Right atrium auricular region (tissue), 2 donors: ENCODE measurements at regions not wholly inside any gene's neighbourhood (a gene's known extent, or its start where the extent isn't known, plus 50 kb on each side); places are given as distances from the start of the nearest gene placed in this dataset.
"Not testable (repeated sequence)": the region's sequence is repeated elsewhere in the genome, so short reads cannot be mapped to it uniquely, and the experiment has no call there.

Source experiments
- DNase-seq: peaks from one replicate; pipeline ENCODE4 v3.0.0-alpha.2; 2019; ENCODE audit warnings: low spot score
- H3K27ac ChIP-seq, 2 donors: fragments of 200-600 bp; sonication (generic); 1 replicate in 1 of 2; 2 replicates in 1 of 2; pipeline ENCODE4 v1.5.1; 2016 to 2019
- H3K27me3 ChIP-seq, 2 donors: fragments of 200-600 bp; sonication (generic); one replicate each; pipeline versions ENCODE4 v1.5.1 to v1.6.0; 2017 to 2019
- H3K36me3 ChIP-seq: fragments of 200-600 bp; sonication (generic); one replicate; pipeline ENCODE4 v1.5.1; 2016
- H3K4me1 ChIP-seq, 2 donors: fragments of 200-600 bp; sonication (generic); one replicate each; pipeline versions ENCODE4 v1.5.1 to v1.6.0; 2017 to 2019
- H3K4me3 ChIP-seq, 2 donors: fragments of 200-600 bp; sonication (generic); 1 replicate in 1 of 2; 2 replicates in 1 of 2; pipeline ENCODE4 v1.5.1; 2017 to 2019; ENCODE audit warnings: mild to moderate bottlenecking in 1 of 2, moderate library complexity in 1 of 2
- H3K9me3 ChIP-seq, 2 donors: fragments of 200-600 bp; sonication (generic); one replicate each; pipeline ENCODE4 v1.5.1; 2019
- TF ChIP-seq, protein P1 (sequence below), 2 donors: fragments of 200-600 bp; sonication (generic); IDR thresholded peaks; one replicate each; pipeline ENCODE4 v1.5.1; 2019; ENCODE audit warnings: antibody characterized with exemption in 2 of 2

- Histone ChIP-seq H3K9me3 (peaks cover 0 to 9% of the 10 kb centered on the region in 2 donors), H3K36me3 (no peaks in the 10 kb centered on the region), H3K4me3 (no peak overlapping the region), H3K27ac (no peak overlapping the region), H3K4me1 (no peaks in the 10 kb centered on the region), H3K27me3 (no peaks in the 10 kb centered on the region)
- TF ChIP-seq, protein P1, sequence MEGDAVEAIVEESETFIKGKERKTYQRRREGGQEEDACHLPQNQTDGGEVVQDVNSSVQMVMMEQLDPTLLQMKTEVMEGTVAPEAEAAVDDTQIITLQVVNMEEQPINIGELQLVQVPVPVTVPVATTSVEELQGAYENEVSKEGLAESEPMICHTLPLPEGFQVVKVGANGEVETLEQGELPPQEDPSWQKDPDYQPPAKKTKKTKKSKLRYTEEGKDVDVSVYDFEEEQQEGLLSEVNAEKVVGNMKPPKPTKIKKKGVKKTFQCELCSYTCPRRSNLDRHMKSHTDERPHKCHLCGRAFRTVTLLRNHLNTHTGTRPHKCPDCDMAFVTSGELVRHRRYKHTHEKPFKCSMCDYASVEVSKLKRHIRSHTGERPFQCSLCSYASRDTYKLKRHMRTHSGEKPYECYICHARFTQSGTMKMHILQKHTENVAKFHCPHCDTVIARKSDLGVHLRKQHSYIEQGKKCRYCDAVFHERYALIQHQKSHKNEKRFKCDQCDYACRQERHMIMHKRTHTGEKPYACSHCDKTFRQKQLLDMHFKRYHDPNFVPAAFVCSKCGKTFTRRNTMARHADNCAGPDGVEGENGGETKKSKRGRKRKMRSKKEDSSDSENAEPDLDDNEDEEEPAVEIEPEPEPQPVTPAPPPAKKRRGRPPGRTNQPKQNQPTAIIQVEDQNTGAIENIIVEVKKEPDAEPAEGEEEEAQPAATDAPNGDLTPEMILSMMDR (IDR thresholded peaks at IDR 0.05), result no peak
- no peak for DNase-seq
Measured at GRCh38 chr1:38153778-38154470, 107.3 kb upstream of the POU3F1 start.

GRCh38 chr1:38153066-38153777 is 106.6 kb upstream of the POU3F1 start:
- DNase-seq, result no peak
- Histone ChIP-seq H3K27me3 (no peaks in the 10 kb centered on the region), H3K4me3 (no peak overlapping the region), H3K36me3 (no peaks in the 10 kb centered on the region), H3K9me3 (peaks cover 0 to 9% of the 10 kb centered on the region in 2 donors), H3K27ac (no peak overlapping the region), H3K4me1 (no peaks in the 10 kb centered on the region)
- TF ChIP-seq, protein P1 (IDR thresholded peaks at IDR 0.05), result no peak

GRCh38 chr1:38152351-38153065 is 105.9 kb upstream of the POU3F1 start:
- Histone ChIP-seq H3K27ac (no peak overlapping the region), H3K9me3 (peaks cover 0 to 9% of the 10 kb centered on the region in 2 donors), H3K27me3 (no peaks in the 10 kb centered on the region), H3K36me3 (no peaks in the 10 kb centered on the region), H3K4me3 (no peak overlapping the region), H3K4me1 (no peaks in the 10 kb centered on the region)
- TF ChIP-seq, protein P1 (IDR thresholded peaks at IDR 0.05), result no peak
- no peak for DNase-seq

GRCh38 chr1:38151399-38151798 is 104.8 kb upstream of the POU3F1 start:
- Histone ChIP-seq H3K4me1 (no peaks in the 10 kb centered on the region), H3K4me3 (no peak overlapping the region), H3K9me3 (peaks cover 0 to 11% of the 10 kb centered on the region in 2 donors), H3K27ac (no peak overlapping the region), H3K27me3 (no peaks in the 10 kb centered on the region), H3K36me3 (no peaks in the 10 kb centered on the region)
- TF ChIP-seq, protein P1 (IDR thresholded peaks at IDR 0.05), result no peak
- DNase-seq, result no peak

DNA sequence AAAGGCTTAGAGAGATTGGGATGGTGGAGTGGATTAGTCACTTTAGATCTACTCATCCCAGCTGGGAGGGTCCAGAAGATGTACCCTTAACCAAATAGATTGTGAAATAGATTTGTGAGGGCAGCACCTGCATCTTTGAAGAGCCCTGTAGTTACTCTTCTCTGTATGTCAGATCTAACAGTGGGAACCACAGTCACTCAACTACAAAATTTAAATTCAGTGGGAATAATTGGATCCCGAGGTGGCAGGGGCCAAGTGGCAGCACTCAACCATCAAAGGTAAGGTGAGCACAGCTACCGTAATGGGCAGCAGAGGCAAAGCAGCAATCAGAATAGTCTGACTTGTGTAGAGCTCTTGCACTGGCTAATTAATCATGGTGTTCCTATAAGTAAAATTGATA is 99.5 kb upstream of the POU3F1 start:
- H3K36me3 ChIP-seq, H3K4me1 ChIP-seq, DNase-seq, H3K27ac ChIP-seq, H3K4me3 ChIP-seq, H3K27me3 ChIP-seq: not testable (repeated sequence)
- peaks cover 0 to 15% of the 10 kb centered on the region in 2 donors for H3K9me3 ChIP-seq

DNA sequence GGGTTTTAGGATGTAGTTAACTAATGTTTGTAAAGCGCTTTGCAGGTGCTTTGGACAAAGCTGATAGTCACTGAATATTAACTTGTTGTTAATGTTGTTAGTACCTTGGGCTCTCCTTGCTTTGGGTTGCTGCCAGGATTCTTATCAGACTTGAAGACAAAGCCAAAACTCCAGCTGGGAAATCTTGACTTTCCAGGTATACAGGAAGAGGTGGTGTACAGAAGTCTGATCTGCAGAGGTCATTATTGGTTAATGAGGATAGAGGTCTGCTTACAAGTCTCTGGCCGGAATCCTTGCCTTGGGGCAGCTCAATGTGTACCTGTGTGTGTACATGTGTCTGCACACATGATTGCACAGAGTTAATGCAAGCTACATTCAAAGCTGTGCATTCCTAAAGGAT is 96.0 kb upstream of the POU3F1 start:
- no peak overlapping the region for H3K4me3 ChIP-seq
- H3K4me1 ChIP-seq, result peaks cover 0 to 21% of the 10 kb centered on the region in 2 donors
- no peak overlapping the region for H3K27ac ChIP-seq
- H3K27me3 ChIP-seq, result peaks cover 0 to 5% of the 10 kb centered on the region in 2 donors
- H3K36me3 ChIP-seq, result no peaks in the 10 kb centered on the region
- TF ChIP-seq, protein P1 (IDR thresholded peaks at IDR 0.05), result no peak
- H3K9me3 ChIP-seq, result peaks cover 0 to 15% of the 10 kb centered on the region in 2 donors
- no peak for DNase-seq
